ENCODE measurements at regions not wholly inside any gene's neighbourhood (a gene's known extent, or its start where the extent isn't known, plus 50 kb on each side); places are given as distances from the start of the nearest gene placed in this dataset.

GRCh38 chr5:110115503-110115902 lies 425.8 kb downstream of the MAN2A1 start:
- H3K9me3 ChIP-seq (ENCODE audit: control insufficient read depth, insufficient read depth, low read length), result peaks cover 4% of the 10 kb centered on the region; the same call in 1 of the 2 replicates
- H3K36me3 ChIP-seq (ENCODE audit: control insufficient read depth, insufficient read depth, low read length), result no peaks in the 10 kb centered on the region
- H3K4me3 ChIP-seq (ENCODE audit: low read depth, low read length), result no peak overlapping the region
- H3K27ac ChIP-seq (ENCODE audit: low read depth, low read length), result no peak overlapping the region
- no peak overlapping the region for H3K9ac ChIP-seq (ENCODE audit: low read depth, low read length)
- H3K4me1 ChIP-seq (ENCODE audit: control insufficient read depth, insufficient read depth, low read length), result no peaks in the 10 kb centered on the region
- H3K27me3 ChIP-seq (ENCODE audit: control insufficient read depth, insufficient read depth, low read length), result no peaks in the 10 kb centered on the region

GRCh38 chr5:110116539-110116938 lies 426.8 kb downstream of the MAN2A1 start:
- H3K4me1 ChIP-seq (ENCODE audit: control insufficient read depth, insufficient read depth, low read length), result no peaks in the 10 kb centered on the region
- peaks cover 4% of the 10 kb centered on the region; the same call in 1 of the 2 replicates for H3K9me3 ChIP-seq (ENCODE audit: control insufficient read depth, insufficient read depth, low read length)
- no peaks in the 10 kb centered on the region for H3K27me3 ChIP-seq (ENCODE audit: control insufficient read depth, insufficient read depth, low read length)
- no peak overlapping the region for H3K9ac ChIP-seq (ENCODE audit: low read depth, low read length)
- H3K36me3 ChIP-seq (ENCODE audit: control insufficient read depth, insufficient read depth, low read length), result no peaks in the 10 kb centered on the region
- H3K27ac ChIP-seq (ENCODE audit: low read depth, low read length), result no peak overlapping the region
- no peak overlapping the region for H3K4me3 ChIP-seq (ENCODE audit: low read depth, low read length)

- no peak overlapping the region for H3K27ac ChIP-seq (ENCODE audit: low read depth, low read length)
- H3K9ac ChIP-seq (ENCODE audit: low read depth, low read length), result no peak overlapping the region
- no peaks in the 10 kb centered on the region; the same call in 1 of the 2 replicates for H3K9me3 ChIP-seq (ENCODE audit: control insufficient read depth, insufficient read depth, low read length)
- H3K4me3 ChIP-seq (ENCODE audit: low read depth, low read length), result no peak overlapping the region
- H3K36me3 ChIP-seq (ENCODE audit: control insufficient read depth, insufficient read depth, low read length), result no peaks in the 10 kb centered on the region
- H3K4me1 ChIP-seq (ENCODE audit: control insufficient read depth, insufficient read depth, low read length), result no peaks in the 10 kb centered on the region
- H3K27me3 ChIP-seq (ENCODE audit: control insufficient read depth, insufficient read depth, low read length), result no peaks in the 10 kb centered on the region
Measured at GRCh38 chr5:110134963-110135935, 445.5 kb downstream of the MAN2A1 start.

- Histone ChIP-seq H3K27ac (ENCODE audit: low read depth, low read length) (no peak overlapping the region), H3K9ac (ENCODE audit: low read depth, low read length) (no peak overlapping the region), H3K4me3 (ENCODE audit: low read depth, low read length) (no peak overlapping the region), H3K9me3 (ENCODE audit: control insufficient read depth, insufficient read depth, low read length) (no peaks in the 10 kb centered on the region), H3K36me3 (ENCODE audit: control insufficient read depth, insufficient read depth, low read length) (no peaks in the 10 kb centered on the region), H3K27me3 (ENCODE audit: control insufficient read depth, insufficient read depth, low read length) (no peaks in the 10 kb centered on the region), H3K4me1 (ENCODE audit: control insufficient read depth, insufficient read depth, low read length) (no peaks in the 10 kb centered on the region)
Measured at GRCh38 chr5:110150199-110150598, 460.5 kb downstream of the MAN2A1 start.

GRCh38 chr5:110159202-110159601 lies 469.5 kb downstream of the MAN2A1 start:
- Histone ChIP-seq H3K4me1 (ENCODE audit: control insufficient read depth, insufficient read depth, low read length) (peaks cover 7% of the 10 kb centered on the region), H3K9ac (ENCODE audit: low read depth, low read length) (no peak overlapping the region), H3K27ac (ENCODE audit: low read depth, low read length) (no peak overlapping the region), H3K36me3 (ENCODE audit: control insufficient read depth, insufficient read depth, low read length) (no peaks in the 10 kb centered on the region), H3K9me3 (ENCODE audit: control insufficient read depth, insufficient read depth, low read length) (no peaks in the 10 kb centered on the region), H3K4me3 (ENCODE audit: low read depth, low read length) (no peak overlapping the region), H3K27me3 (ENCODE audit: control insufficient read depth, insufficient read depth, low read length) (no peaks in the 10 kb centered on the region)

- H3K4me1 ChIP-seq (ENCODE audit: control insufficient read depth, insufficient read depth, low read length), result peaks cover 7% of the 10 kb centered on the region
- no peak overlapping the region for H3K9ac ChIP-seq (ENCODE audit: low read depth, low read length)
- H3K9me3 ChIP-seq (ENCODE audit: control insufficient read depth, insufficient read depth, low read length), result no peaks in the 10 kb centered on the region
- no peak overlapping the region for H3K27ac ChIP-seq (ENCODE audit: low read depth, low read length)
- no peaks in the 10 kb centered on the region for H3K36me3 ChIP-seq (ENCODE audit: control insufficient read depth, insufficient read depth, low read length)
- H3K27me3 ChIP-seq (ENCODE audit: control insufficient read depth, insufficient read depth, low read length), result no peaks in the 10 kb centered on the region
- no peak overlapping the region for H3K4me3 ChIP-seq (ENCODE audit: low read depth, low read length)
Measured at GRCh38 chr5:110161162-110161561, 471.4 kb downstream of the MAN2A1 start.

GRCh38 chr5:110165366-110165765 lies 475.6 kb downstream of the MAN2A1 start:
- Histone ChIP-seq H3K4me3 (ENCODE audit: low read depth, low read length) (no peak overlapping the region), H3K27ac (ENCODE audit: low read depth, low read length) (no peak overlapping the region), H3K4me1 (ENCODE audit: control insufficient read depth, insufficient read depth, low read length) (peaks cover 6% of the 10 kb centered on the region), H3K9ac (ENCODE audit: low read depth, low read length) (no peak overlapping the region), H3K9me3 (ENCODE audit: control insufficient read depth, insufficient read depth, low read length) (no peaks in the 10 kb centered on the region), H3K27me3 (ENCODE audit: control insufficient read depth, insufficient read depth, low read length) (no peaks in the 10 kb centered on the region), H3K36me3 (ENCODE audit: control insufficient read depth, insufficient read depth, low read length) (no peaks in the 10 kb centered on the region)

GRCh38 chr5:110167384-110167783 lies 477.7 kb downstream of the MAN2A1 start:
- Histone ChIP-seq H3K4me1 (ENCODE audit: control insufficient read depth, insufficient read depth, low read length) (no peaks in the 10 kb centered on the region), H3K4me3 (ENCODE audit: low read depth, low read length) (no peak overlapping the region), H3K27ac (ENCODE audit: low read depth, low read length) (no peak overlapping the region), H3K9me3 (ENCODE audit: control insufficient read depth, insufficient read depth, low read length) (no peaks in the 10 kb centered on the region), H3K9ac (ENCODE audit: low read depth, low read length) (no peak overlapping the region), H3K36me3 (ENCODE audit: control insufficient read depth, insufficient read depth, low read length) (no peaks in the 10 kb centered on the region), H3K27me3 (ENCODE audit: control insufficient read depth, insufficient read depth, low read length) (no peaks in the 10 kb centered on the region)

- Histone ChIP-seq H3K27me3 (ENCODE audit: control insufficient read depth, insufficient read depth, low read length) (no peaks in the 10 kb centered on the region), H3K9me3 (ENCODE audit: control insufficient read depth, insufficient read depth, low read length) (no peaks in the 10 kb centered on the region), H3K9ac (ENCODE audit: low read depth, low read length) (no peak overlapping the region), H3K36me3 (ENCODE audit: control insufficient read depth, insufficient read depth, low read length) (no peaks in the 10 kb centered on the region), H3K27ac (ENCODE audit: low read depth, low read length) (no peak overlapping the region), H3K4me1 (ENCODE audit: control insufficient read depth, insufficient read depth, low read length) (no peaks in the 10 kb centered on the region), H3K4me3 (ENCODE audit: low read depth, low read length) (no peak overlapping the region)
Measured at GRCh38 chr5:110169461-110169860, 479.7 kb downstream of the MAN2A1 start.

- no peaks in the 10 kb centered on the region for H3K36me3 ChIP-seq (ENCODE audit: control insufficient read depth, insufficient read depth, low read length)
- H3K27ac ChIP-seq (ENCODE audit: low read depth, low read length), result no peak overlapping the region
- no peak overlapping the region for H3K9ac ChIP-seq (ENCODE audit: low read depth, low read length)
- no peaks in the 10 kb centered on the region for H3K9me3 ChIP-seq (ENCODE audit: control insufficient read depth, insufficient read depth, low read length)
- no peak overlapping the region for H3K4me3 ChIP-seq (ENCODE audit: low read depth, low read length)
- peaks cover 8% of the 10 kb centered on the region; the same call in 1 of the 2 replicates for H3K4me1 ChIP-seq (ENCODE audit: control insufficient read depth, insufficient read depth, low read length)
- no peaks in the 10 kb centered on the region for H3K27me3 ChIP-seq (ENCODE audit: control insufficient read depth, insufficient read depth, low read length)
Measured at GRCh38 chr5:110177729-110178128, 488.0 kb downstream of the MAN2A1 start.

- peaks cover 8% of the 10 kb centered on the region; the same call in 1 of the 2 replicates for H3K4me1 ChIP-seq (ENCODE audit: control insufficient read depth, insufficient read depth, low read length)
- no peaks in the 10 kb centered on the region for H3K9me3 ChIP-seq (ENCODE audit: control insufficient read depth, insufficient read depth, low read length)
- no peak overlapping the region for H3K4me3 ChIP-seq (ENCODE audit: low read depth, low read length)
- H3K9ac ChIP-seq (ENCODE audit: low read depth, low read length), result no peak overlapping the region
- H3K27ac ChIP-seq (ENCODE audit: low read depth, low read length), result peak overlapping the region; percentile 55
- H3K36me3 ChIP-seq (ENCODE audit: control insufficient read depth, insufficient read depth, low read length), result no peaks in the 10 kb centered on the region
- H3K27me3 ChIP-seq (ENCODE audit: control insufficient read depth, insufficient read depth, low read length), result no peaks in the 10 kb centered on the region
Measured at GRCh38 chr5:110179321-110179720, 489.6 kb downstream of the MAN2A1 start.

Data from HUES48 (cell line).